A673 (cell line): ENCODE measurements at regions not wholly inside any gene's neighbourhood (a gene's known extent, or its start where the extent isn't known, plus 50 kb on each side); places are given as distances from the start of the nearest gene placed in this dataset.

Source experiments
- EZH2 ChIP-seq: fragments of 200-600 bp; sonication (generic); IDR thresholded peaks from 2 replicates; pipeline ENCODE4 v1.6.1; 2017; ENCODE audit warnings: borderline replicate concordance, low read depth, mild to moderate bottlenecking, mixed read lengths, antibody characterized with exemption, low read length; ENCODE audit not compliant: poor library complexity, severe bottlenecking
- TF ChIP-seq, protein P1 (sequence below): fragments of 300-800, 200-600 bp; sonication (generic); conservative IDR thresholded peaks from 2 replicates; pipeline ENCODE4 v1.5.1; 2017; ENCODE audit warnings: low read depth, mild to moderate bottlenecking, antibody characterized with exemption, low read length, moderate library complexity, mixed read lengths

DNA sequence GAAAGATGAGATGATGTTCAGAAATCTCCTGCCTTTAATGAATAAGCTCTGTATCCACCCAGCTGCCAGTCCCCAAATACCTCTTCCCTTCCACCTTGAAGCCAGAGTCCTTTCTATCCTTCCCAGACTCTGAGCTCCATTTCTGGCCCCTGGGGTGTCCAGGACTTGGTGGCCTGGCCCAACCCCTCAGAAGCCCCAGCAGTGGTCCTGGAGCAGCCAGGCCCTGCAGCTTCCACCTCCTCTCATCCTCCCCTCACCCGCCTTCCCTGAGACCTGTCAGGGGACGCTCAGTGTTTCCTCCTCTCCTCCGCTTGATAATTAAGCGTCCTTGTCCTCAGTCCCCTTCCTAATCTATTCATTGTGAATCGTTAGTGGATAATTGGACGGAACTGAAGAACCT lies 95.2 kb upstream of the CCL1 start:
- TF ChIP-seq, protein P1, sequence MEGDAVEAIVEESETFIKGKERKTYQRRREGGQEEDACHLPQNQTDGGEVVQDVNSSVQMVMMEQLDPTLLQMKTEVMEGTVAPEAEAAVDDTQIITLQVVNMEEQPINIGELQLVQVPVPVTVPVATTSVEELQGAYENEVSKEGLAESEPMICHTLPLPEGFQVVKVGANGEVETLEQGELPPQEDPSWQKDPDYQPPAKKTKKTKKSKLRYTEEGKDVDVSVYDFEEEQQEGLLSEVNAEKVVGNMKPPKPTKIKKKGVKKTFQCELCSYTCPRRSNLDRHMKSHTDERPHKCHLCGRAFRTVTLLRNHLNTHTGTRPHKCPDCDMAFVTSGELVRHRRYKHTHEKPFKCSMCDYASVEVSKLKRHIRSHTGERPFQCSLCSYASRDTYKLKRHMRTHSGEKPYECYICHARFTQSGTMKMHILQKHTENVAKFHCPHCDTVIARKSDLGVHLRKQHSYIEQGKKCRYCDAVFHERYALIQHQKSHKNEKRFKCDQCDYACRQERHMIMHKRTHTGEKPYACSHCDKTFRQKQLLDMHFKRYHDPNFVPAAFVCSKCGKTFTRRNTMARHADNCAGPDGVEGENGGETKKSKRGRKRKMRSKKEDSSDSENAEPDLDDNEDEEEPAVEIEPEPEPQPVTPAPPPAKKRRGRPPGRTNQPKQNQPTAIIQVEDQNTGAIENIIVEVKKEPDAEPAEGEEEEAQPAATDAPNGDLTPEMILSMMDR = no peak
- no peak for TF ChIP-seq EZH2
